ENCODE measurements at regions not wholly inside any gene's neighbourhood (a gene's known extent, or its start where the extent isn't known, plus 50 kb on each side); places are given as distances from the start of the nearest gene placed in this dataset.

DNA sequence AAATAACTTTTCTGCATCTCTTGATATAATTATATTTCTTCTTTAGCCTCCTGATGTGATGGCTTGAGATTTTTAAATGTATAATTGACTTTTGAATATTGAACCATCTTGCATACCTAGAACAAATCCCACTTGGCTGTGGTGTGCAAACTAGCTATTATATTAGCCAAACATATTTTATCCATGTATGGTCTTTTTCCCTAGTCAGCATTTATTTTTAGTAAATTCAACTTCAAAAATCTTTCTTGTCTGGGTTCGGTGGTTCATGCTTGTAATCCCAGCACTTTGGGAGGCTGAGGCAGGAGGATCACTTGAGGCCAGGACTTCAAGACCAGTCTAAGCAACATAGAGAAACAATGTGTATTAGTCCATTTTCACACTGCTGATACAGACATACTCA is 386.6 kb upstream of the VWC2 start:
- FAIRE-seq, result no peak

DNA sequence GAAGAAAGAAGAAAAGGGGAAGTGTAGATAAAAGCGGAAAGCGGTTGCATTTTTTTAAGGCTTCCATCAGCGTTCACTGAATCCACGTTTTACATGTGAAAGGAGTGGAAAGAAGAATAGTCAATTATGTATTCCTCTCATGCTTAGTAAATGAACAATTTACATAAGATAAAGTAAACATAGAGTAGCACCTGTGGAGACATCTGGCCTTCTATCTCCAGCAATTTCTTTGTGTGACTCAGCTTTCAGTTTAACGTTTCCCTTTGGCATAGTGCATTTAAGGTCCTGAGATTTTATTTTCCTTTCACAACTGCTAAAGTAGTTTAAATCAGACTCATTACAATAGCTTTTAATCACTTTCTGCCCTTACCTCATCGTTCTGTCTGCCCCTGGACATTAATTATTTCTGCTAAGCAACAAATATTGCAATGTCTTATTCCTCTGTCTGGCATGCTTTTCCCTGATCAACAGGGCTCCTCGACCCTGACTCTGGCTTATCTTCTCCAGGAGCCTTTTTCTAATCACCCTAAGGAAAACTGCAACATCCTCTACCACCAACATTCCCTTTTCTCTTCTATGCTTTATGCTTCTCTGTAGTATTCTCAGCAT is 383.5 kb upstream of the VWC2 start:
- FAIRE-seq, result no peak

DNA sequence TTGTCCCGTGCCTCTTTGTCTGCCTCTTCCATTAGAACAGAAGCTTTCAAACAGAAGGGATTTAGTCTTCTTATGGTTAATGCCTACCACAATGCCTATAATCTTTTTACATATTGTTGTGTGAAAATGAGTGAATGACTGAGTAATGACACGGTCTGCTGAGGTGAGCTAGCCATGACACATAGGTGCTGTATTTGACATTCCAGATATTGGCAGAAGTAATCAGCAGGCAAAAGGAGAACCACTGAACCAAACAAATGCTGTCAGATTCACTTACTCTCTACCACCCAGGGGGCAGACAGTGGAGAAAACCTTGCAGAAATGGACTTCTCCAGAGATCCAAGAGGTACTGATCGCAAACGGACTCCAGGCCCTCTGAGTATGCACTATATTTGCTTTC is 377.2 kb upstream of the VWC2 start:
- FAIRE-seq, result no peak

DNA sequence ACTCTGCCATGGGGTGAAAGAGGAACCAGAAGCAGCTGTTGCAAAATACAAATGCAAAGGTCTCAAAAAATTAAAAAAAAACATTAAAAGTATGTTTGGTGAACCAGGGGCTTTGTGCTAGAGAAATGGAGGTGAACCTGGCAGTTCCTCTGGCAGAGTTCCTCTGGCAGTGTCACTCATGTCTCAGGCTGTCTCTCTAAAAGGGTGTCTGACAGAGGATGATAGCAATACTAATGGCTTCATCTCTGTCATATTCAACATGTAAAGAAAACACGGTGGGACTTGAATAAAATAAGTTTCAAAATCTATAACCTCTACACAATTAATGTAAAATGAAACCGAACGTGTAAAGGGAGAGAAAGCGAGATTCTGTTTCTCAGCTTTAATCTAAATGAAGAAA is 375.7 kb upstream of the VWC2 start:
- FAIRE-seq, result no peak

DNA sequence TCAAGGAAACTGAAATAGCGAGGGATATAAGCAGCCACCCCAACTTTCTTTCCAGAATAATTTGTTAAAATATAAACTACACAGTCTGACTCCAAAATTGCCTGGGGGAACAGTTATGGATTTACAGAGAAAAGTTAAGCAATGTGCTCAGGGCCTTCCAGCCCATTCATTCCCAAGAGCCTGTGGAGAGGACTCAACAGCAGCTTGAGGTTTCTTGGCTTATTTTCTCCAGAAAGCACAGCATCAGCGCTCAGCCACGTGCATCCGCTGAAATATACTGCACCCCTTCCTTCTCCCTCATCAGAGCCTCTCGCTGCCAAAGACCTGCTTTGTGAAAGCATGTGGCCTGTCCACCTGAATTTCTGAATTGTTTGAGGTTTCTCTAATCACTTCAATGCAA is 375.2 kb upstream of the VWC2 start:
- FAIRE-seq, result no peak

DNA sequence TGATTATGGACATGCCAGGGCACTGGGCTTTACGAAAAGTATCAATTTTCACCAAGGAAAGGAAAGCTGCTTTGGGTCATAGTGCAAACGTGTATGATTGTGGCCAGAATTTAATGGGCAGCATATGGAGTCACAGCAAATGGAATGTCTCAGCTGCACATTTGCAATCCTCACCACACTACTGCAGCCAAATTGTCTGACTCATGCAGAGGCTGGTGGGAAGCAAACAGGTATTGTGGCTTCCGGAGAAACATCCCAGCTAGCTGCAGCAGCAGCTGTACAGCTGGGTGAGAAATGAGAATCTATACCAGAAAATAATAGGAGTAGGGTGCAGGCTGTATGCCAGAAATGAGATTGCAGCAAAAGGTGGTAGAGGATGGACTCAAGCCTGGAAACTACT is 374.7 kb upstream of the VWC2 start:
- no peak for FAIRE-seq

DNA sequence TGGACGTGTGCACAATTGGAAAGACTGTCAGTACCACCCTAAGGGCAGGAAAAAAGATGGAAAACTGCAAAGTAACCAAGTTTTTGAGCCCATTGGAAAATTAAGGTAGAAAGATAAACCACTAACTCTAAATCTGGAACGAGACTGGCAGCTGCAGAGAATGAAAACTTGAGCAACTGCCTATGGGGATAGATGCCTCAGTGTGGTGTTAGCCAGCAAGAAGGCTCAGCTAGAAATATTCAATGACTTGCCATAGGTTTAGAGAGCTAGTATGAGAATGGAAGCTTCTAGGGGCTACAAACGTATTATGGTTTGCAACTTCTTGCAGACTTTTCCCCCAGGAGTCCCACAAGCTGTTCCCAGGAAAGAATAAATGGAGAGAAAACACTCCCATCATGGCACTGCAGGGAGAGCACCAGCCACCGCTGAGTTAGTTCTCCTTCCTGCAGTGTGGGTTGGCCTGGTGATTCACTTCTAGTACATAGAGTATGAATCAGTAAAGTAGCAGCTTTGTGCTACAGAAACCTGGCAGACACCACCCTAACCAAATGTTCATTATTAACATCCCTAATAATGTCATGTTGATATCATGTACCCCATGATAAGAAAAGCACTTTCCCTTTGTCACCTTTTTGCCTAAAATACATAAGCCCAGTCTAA is 372.4 kb upstream of the VWC2 start:
- no peak for FAIRE-seq

DNA sequence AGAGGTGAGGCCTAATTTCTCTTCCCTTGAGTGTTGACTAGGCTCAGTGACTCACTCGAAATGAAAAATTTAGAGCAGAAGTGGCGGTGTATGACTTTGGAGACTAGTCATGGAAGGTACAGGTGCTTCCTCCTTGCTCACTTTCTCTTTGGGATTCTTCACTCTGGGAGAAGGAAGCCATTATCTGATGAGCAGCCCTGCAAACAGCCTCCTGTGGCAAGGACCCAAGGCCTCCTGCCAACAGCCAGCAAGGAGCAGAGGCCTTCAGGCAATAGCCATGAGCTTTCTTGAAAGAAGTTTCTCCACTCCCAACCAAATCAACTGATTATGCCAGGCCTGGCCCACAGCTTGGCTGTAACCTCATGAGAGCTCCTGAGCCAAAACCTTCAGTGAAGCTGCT is 369.6 kb upstream of the VWC2 start:
- no peak for FAIRE-seq

DNA sequence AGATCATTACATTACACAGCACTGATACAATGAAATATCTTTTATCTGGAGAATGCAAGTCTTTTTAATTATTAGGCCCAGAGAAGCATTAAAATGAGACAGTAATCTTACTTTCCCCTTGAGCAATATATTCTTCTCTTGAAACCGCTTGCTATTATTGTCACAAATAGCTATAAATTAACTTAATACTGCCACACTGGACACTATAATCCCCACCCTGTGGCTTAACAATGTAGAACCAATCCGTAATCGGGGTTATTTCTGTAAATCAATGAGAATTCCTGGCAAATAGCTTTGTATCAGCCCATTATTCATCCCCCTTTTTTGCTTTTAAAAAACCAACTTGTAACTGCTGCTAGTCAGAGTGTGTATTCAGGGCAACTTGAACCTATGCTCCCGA is 366.2 kb upstream of the VWC2 start:
- FAIRE-seq, result no peak

DNA sequence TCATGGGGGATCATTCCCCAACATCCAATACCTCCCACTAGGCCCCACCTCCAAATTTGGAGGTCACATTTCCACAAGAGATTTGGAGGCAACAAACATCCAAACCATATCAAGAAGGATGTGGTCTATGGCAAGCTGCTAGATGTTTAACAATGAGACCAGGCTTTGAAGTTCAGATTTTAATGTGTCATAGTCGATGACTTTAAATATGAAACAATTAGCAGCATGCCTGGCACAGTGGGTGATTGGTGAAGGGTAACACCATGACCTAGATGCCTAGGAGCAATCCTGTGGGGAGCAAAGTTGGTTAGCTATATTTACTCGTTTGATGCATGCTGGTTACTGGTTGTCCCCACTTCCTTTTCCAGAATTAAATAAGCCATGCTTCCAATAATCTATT is 356.4 kb upstream of the VWC2 start:
- no peak for FAIRE-seq

DNA sequence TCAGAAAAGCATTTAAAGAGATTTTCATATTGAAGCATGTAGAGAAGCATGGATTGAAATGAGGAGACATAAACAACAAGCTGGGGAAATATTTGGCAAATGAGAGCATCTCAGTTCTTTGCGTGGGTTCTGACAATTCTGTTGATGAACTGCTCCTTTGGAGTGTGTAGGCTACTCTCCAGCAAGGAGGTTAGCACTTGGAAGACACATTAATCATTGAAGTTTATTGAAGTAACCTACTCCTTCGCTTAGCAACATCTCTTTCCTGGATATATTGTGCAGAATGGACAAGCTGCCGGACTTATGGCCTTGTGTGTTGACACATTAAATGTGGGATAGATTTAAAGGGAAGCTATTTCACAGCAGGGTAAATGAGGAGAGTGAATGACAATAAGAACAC is 354.5 kb upstream of the VWC2 start:
- no peak for FAIRE-seq

DNA sequence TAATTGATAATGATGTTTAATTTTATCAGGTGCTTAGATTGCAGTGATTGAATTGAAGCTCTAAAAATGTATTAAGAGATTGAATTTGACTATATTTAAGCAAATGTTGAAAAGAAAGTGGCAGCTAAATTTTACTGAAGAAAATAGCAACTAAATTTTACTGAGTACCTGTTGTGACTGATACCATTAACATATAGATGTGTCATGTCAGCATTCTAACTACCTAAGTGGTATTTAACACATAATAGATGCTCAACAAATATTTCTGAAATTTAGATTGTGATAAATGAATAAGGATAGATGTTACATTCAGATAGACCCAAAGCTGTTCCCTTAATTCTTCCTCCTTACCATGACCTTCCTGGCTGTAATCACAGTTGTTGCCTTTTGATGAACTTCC is 350.9 kb upstream of the VWC2 start:
- FAIRE-seq, result no peak

DNA sequence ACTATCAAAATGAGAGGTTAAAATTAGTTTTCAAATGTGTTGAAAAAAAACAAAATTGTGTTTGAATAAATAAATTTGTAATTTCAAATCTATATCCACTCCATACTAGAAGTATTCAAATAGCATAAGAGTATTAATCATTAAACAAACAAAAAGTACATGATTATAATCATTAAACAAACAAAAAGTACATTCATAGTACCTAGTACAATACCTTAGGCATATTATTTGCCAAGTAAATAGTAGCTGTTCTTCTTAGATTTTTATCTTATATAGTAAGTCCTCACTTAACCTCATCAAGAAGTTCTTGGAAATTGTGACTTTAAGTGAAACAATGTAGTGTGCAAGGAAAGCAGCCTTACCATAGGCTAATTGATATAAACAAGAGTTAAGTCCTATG is 349.3 kb upstream of the VWC2 start:
- no peak for FAIRE-seq

DNA sequence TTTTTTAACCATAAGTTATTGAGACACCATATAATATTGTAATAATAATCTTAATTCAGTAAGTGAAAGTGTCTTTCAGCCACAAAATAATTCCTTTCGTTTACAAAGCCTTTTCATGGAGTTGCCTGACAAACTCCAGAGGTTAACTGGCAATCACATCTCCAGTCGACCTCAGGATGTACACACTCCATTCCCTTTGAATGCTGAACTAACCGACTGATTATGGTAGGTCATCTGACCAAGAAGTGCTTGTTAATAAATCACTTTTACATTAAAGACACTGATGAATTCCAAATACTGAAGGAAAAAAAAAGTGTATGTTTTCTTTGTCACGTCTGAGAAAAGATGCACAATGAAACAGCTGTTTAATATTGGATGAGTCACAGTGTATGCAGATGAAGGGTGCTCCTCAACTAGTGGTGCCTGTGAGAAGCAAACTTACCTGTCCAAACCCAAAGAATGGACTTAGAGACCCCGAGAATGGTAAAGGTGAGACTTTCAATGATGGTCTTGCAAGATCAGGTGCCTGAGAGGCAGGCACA is 348.1 kb upstream of the VWC2 start:
- no peak for FAIRE-seq

DNA sequence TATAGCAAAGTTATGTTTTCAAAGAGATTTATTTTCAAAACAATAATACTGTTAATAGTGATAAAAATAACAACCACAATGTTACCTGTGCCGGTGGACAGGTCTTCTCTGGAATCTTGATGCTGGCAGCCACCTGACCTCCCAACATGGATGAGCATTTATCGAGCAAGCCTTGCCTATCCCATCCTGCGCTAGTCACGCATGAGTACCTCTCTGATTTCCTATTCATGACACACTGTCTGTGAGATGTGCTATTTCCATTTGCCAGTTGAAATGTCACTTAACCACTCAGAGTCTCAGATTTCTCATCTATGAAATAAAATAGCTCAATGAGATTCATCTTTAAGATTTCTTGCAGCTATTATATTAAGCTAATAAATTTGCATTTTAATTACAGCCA is 341.2 kb upstream of the VWC2 start:
- FAIRE-seq, result no peak

DNA sequence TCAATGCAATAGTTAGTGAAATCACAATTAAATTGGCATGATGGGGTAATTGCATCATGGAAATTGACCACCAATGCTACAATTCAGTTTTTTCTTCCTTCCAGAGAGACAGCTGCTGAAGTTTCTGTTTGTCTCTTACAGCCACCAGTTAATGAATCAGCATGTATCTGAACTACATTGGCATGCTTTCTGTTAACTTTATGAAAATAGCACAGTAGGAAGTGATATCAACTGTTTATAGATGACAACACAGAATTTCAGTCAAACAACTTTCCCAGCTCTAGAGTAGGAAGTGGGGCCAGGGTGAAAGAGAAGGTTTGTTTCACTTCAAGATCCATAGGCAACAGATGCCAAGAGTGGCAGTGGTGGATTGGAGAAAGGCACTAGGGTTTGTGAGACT is 339.6 kb upstream of the VWC2 start:
- no peak for FAIRE-seq

DNA sequence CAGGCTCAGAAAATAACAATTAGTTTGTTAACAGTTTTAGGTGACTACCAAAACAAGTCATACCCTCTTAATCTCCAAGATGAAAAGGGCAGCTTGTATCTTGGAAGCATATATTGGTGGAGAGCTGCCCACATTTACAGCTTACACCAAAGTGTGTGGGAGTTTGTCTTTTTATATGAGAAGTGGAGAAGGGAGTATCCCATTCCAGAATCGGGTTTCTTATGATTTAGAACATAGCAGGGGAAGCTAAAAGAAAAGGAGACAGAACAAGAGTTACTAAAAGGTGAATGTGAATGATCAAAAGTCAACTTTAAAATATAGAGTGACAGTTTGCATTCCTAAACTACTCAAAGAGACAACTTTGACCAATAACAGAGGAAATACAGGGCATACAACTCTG is 338.6 kb upstream of the VWC2 start:
- FAIRE-seq, result no peak

DNA sequence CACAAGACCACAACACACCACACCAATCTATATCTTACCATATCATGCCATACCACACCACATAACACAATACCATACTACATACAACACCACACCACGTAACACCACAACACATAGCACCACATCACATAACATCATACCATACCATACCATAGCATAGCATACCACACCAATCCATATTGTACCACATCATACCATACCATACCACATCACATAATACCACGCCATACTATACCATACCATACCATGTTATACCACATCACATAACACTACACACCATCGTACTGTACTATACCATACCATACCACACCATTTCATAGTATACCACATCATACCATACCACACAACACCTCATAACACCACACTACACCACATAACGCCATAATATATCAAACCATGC is 335.2 kb upstream of the VWC2 start:
- FAIRE-seq, result no peak

DNA sequence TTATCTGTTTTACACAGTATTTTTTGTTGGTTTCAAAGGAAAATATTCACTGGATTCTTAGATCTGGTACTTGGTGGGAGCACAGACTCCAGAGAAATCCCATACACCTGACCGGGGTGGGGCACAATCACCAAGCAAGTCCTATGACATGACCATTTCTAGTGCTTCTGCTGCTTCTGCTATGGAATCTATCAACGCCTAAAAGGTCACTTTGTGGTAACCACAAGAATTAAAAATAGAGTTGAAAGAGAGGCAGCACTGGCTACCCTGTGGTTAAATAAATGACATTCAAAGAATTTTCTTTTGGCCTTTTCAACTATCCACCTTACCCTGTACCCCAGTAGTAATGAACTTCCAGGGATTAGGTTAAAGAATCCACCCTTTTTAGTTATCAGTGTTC is 329.9 kb upstream of the VWC2 start:
- no peak for FAIRE-seq

DNA sequence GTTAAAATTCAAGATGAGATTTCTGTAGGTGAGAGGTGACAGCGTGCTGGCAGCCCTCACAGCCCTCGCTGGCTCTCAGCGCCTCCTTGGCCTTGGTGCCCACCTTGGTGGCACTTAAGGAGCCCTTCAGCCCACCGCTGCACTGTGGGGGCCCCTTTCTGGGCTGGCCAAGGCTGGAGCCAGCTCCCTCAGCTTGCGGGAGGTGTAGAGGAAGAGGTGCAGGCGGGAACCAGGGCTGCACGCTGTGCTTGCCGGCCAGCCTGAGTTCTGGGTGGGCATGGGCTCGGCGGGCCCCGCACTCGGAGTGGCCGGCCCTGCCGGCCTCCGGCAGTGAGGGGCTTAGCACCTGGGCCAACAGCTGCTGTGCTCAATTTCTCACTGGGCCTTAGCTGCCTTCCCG is 320.0 kb upstream of the VWC2 start:
- no peak for FAIRE-seq

DNA sequence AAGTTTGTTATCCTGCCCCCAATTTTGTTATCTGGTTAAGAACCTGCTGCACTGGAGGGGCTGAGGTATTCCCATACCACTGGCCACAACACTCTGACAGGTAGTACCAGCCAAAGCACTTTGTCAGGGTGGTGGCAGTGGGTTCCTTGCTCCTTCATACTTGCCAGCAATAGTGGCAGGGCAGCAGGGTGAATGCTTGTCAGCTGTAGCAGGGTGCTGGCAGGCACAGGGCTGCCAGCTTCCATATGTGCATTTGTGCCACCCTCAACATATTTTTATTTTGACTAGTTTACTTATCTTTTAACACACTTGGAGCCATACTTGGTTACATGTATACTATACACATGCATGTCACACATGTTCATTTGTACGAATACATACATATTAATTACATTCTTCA is 294.0 kb upstream of the VWC2 start:
- no peak for FAIRE-seq

DNA sequence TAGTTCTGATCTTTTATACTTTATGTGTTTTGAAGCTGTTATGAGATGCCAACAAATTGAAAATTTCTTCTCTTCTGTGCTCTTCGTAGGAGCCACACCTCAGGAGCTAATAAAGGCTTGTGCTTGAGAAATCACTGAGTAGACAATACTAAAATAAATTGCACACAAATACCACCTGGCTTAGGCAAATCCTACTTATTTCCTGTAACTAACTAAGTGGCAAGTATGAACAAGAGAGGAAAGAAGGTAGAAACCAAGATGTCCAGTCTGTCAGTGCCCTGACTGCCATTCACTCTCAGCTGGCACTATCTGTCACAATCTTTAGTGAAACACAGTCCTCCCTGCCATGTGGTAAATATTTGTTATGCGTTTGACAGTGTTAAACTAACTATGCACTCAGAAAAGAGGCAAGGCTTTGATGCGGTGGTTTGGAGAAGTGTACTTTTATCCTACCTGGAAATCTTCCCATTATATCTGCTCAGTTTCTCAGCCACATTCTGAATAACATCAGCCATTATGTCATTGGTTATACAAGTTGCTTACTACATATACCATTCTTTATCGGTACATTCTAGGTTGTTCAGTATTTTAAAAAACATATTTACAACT is 293.4 kb upstream of the VWC2 start:
- no peak for FAIRE-seq

DNA sequence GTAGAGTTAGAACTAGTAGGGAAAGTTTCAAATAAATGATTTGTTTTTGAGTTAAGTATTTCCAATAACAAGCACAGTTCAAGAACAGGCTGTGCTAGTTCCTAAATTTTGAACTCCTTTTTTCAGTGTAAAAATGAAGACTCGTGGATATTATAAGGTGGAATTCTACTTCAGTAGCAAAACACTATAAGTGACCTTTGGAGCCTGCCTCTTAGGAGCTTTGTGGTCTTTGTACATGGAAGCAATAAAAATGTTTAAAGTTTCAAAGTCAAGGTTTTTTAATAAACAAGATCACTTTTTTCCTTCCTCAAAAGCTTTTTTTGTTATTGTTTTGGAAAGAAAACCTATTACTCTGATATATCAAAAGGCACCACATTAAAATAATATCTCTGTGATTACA is 292.4 kb upstream of the VWC2 start:
- no peak for FAIRE-seq

DNA sequence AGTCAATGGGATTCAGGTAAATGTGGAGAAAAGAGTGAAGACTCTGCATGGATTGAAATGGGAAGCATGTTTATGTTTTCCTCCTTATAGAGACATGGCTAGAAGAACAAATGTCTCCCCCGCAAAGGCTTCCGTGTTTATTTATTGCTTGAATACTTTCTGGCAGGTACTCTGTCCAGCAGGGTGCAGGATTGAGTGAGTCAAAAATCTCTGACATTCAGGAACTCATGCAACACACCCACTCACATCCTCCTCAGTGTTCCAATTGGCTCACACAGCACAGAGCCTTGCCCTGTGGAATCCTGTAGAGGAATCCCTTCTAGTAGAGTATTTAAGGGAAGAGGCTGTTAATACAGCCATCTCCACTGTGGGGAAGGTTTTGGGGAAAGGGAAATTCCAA is 290.3 kb upstream of the VWC2 start:
- no peak for FAIRE-seq
